HG03575 (cell line): ENCODE measurements at regions not wholly inside any gene's neighbourhood (a gene's known extent, or its start where the extent isn't known, plus 50 kb on each side); places are given as distances from the start of the nearest gene placed in this dataset.

Experiments used
- ATAC-seq: cut with Tn5 transposase; IDR thresholded peaks from one replicate; pipeline ENCODE4 v1.9.1; 2021; ENCODE audit not compliant: unreplicated experiment, insufficient number of reproducible peaks, low FRiP score; ENCODE audit errors: extremely low read depth

DNA sequence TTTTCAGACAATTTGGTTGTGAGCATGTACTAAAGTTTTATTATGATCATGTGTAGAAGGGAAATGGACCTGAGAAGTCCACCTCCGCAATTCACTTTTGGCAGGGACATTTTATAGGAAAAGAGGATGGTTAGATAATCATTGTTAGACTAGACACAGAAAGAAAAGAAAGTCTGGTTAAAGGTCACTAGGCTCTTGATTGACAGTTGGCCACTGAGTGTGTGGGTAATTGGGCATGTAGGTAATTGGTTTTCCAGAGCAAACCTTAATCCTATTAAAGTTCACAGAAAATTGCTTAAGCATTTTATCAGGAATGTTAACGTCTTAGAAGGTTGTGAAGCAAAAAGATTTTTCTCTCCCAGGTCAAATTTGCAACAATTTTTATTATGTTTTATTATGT lies 158.5 kb upstream of the CLINT1 start:
- no peak for ATAC-seq

DNA sequence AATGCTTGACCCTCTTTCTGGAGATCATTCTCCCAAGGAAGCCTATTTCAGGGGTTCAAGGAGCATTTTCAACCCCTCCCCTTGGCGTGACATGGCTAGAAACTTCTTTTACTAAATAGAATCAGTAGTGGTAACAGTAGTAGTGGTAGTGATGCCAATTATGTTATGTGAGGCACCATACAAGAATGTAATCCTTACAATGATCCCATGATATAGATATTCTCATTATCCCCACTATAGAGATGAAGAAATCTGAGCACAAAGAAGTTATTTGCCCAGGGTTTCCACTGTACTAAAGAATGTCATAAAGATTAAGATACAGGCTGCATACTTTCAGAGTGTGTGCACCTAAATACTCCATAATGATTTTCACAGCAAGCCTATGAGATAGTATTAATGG lies 155.4 kb upstream of the CLINT1 start:
- no peak for ATAC-seq

GRCh38 chr5:158013939-158014338 lies 155.0 kb upstream of the CLINT1 start:
- ATAC-seq, result no peak

- no peak for ATAC-seq
These were observed 154.4 kb upstream of the CLINT1 start for GRCh38 chr5:158013303-158013702.

GRCh38 chr5:158011422-158011821 lies 152.5 kb upstream of the CLINT1 start:
- ATAC-seq, result no peak

DNA sequence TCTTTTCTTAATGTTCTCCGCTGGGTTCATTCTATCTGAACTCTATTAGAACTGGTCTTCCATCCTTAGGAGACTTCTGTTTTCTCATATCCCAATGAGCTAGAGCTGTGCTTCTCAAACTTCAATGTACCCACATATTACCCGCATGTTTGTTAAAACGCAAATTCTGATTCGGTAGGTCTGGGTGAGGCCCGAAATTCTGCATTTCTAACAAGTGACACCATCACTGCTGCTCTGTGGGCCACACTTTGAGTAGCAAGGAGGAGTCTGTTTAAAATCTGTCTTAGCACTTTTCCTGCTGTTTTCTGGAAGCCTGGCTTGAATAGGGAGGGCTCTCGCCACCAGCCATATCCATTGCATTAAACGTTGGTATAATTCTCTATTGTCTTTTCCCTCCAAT lies 151.9 kb upstream of the CLINT1 start:
- ATAC-seq, result no peak

GRCh38 chr5:158007336-158007735 lies 148.4 kb upstream of the CLINT1 start:
- ATAC-seq, result no peak

DNA sequence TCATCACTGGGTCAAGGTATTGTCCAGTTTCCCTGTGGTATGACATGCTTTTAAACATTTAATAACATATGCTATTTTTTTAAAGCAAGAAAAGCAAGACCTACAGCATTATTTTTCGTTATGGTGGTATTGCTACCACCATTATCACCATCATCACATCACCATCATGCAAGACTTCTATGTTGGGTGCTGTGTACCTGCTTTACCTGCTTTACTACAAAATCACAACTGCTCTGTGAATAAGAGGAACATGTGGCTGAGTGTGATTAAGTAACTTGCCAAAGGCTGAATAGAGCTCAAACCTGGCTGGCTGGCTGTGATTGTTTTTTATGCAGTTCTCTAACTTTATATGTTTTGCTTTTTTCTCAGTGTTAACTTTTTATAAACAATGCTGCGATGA lies 140.8 kb upstream of the CLINT1 start:
- ATAC-seq, result no peak

DNA sequence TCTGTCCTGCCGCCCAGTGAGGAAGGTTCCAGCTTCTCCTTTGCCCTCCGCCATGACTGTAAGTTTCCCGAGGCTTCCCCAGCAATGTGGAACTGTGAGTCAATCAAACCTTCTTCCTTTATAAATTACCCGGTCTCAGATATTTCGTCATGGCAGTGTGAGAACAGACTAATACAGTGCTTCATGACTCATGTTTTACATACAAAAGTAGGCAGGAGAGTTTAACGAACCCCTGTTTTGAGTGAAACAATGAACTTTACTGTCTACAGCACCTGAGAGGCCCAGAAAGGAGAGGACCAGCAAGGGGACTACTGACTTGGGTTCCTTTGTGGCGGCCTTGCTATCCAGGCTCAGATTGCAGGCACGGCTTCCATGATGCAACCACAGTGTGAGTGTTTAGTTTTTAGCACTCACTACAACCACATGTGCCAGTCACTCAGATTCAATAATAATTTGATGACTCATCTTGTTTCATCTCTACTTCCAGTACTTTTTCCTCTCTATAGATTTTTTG lies 139.1 kb upstream of the CLINT1 start:
- no peak for ATAC-seq

GRCh38 chr5:157994906-157995519 lies 136.1 kb upstream of the CLINT1 start:
- no peak for ATAC-seq

DNA sequence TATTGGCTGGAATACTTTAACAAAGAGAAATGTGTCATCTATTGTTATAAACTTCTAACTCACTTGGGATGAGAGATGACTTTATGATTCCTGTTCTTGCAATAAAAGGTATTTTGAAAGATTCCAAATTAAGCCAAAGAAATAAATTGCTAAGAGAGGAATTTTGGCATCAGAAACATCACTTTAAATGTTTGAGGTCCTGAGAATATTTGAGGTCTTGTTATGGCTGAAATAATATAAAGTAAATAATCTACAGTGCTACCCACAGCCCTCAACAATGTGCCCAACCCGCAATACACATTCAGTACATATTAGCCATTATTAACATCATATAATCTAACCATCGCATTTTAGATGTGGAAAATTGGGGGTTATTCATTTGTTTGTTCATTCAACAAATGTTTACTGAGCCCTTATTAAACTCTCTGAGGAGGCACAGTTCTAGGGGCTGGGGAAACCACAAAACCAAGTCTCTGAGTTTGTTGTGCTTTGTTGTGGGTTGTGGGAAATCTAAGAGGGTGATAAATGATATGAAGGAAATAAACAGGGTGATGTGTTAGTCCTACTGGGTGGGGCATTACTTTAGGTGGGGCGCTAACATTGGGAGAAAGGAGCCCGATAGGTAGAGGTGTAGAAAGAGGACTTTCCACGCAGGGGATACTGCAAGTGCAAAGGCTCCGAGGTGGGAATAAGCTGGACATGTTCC lies 135.2 kb upstream of the CLINT1 start:
- no peak for ATAC-seq

DNA sequence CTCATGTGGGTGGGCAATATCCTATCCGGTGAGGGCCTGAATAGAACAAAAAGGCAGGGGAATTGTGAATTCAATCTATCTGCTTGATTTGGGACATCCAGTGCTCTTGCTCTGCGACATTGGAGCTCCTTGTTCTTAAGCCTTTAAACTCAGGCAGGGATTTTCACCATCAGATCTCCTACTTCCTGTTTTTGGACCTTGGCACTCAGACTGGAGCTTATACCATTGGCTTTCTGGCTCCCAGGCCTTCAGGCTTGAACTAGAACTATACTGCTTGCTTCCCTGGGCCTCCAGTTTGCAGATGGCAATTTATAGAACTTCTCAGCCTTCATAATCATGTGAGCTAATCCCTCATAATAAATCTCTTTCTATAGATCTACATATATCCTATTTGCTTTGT lies 134.3 kb upstream of the CLINT1 start:
- no peak for ATAC-seq

- no peak for ATAC-seq
These were observed 131.7 kb upstream of the CLINT1 start for GRCh38 chr5:157990583-157991181.

- no peak for ATAC-seq
These were observed 130.4 kb upstream of the CLINT1 start for GRCh38 chr5:157989296-157989695.

- no peak for ATAC-seq
These were observed 128.3 kb upstream of the CLINT1 start for GRCh38 chr5:157987259-157987658.

DNA sequence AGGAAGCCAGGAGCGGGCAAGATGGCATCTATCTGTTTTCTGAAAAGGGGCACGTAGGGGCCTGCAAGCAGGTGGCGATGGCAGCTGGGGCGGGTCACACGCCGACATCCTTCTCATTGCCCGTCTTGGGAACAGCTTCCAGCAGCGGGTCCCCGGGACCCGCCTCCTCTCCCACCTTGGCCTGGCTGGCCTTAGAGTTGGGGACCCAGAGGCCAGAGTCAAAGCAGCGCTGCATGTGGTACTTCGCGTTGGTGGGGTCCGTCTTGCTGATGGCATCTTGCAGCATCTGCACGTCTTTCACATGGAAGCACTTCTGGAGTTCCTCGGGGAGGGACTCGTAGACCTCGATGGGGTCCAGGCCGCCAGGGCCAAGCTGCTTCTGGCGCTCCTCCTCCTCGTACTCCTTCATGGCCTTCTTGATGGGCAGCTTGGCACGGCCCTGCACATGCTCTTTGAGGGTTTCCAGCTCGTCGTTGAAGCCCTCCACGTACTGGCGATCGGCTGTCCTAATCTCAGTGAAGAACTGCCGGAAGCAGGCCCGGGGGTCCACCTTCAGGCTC lies 127.6 kb upstream of the CLINT1 start:
- no peak for ATAC-seq

DNA sequence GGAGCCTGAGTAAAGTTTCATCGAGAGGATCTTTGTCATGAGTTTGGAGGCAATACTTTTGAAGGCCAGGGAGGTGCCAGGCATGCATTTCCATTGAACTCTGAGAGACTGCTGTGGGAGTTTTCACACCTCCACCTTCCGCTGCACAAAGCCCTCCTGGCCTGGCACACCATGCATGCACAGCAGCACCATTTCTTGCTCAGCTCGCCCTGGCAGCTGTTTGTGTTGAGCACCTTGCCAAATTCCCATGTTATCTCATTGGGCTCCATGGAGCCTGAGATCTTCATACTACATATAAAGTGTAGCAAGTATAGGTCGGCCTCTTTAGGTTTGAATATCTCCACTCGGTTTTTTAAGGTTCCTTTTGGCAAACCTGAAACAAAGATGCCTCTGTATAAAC lies 125.7 kb upstream of the CLINT1 start:
- ATAC-seq, result no peak

GRCh38 chr5:157983906-157984551 lies 125.1 kb upstream of the CLINT1 start:
- ATAC-seq, result no peak

- no peak for ATAC-seq
These were observed 119.1 kb upstream of the CLINT1 start for GRCh38 chr5:157978061-157978460.

GRCh38 chr5:157976429-157976828 lies 117.5 kb upstream of the CLINT1 start:
- no peak for ATAC-seq
